Activated naive CD4-positive, alpha-beta T cell treated with anti-CD3 and anti-CD28 coated beads for 36 hours (primary cell): ENCODE measurements at regions not wholly inside any gene's neighbourhood (a gene's known extent, or its start where the extent isn't known, plus 50 kb on each side); places are given as distances from the start of the nearest gene placed in this dataset.

Experiments
- CTCF ChIA-PET: fragments of 350-600 bp; sonication (Branson Sonifier 250); formaldehyde crosslinking; loops from one replicate; lab custom pipeline; 2021; ENCODE audit warnings: antibody characterized with exemption; lab: Charles Lee
- DNase-seq: peaks from one replicate; pipeline ENCODE4 v3.0.0-alpha.2; 2020
- H3K27ac Mint-ChIP-seq: one replicate; pipeline ENCODE4 v1.8.0; 2021; ENCODE audit warnings: mild to moderate bottlenecking, mixed read lengths
- H3K27me3 Mint-ChIP-seq: one replicate; pipeline ENCODE4 v1.8.0; 2021; ENCODE audit warnings: low read depth, mixed read lengths
- H3K36me3 Mint-ChIP-seq: one replicate; pipeline ENCODE4 v1.8.0; 2021; ENCODE audit warnings: low read depth, mixed read lengths
- H3K4me1 Mint-ChIP-seq: one replicate; pipeline ENCODE4 v1.8.0; 2021; ENCODE audit warnings: low read depth, mixed read lengths
- H3K4me3 Mint-ChIP-seq: one replicate; pipeline ENCODE4 v1.8.0; 2021; ENCODE audit warnings: mild to moderate bottlenecking, moderate library complexity, mixed read lengths
- H3K9me3 Mint-ChIP-seq: one replicate; pipeline ENCODE4 v1.8.0; 2021; ENCODE audit warnings: mixed read lengths
- intact Hi-C: fragments of 100-400 bp; cut with micrococcal nuclease; formaldehyde crosslinking; loops from one replicate; pipeline ENCODE4 v1.15.1; 2023

GRCh38 chr3:110956081-110956480 lies 115.5 kb upstream of the NECTIN3 start:
- CTCF ChIA-PET = interaction anchor here (0.6 to 1.8 kb wide), 2 partner anchors 43 to 75 kb away, joined by 3 to 5 read pairs; no protein-coding TSS in a partner anchor
- intact Hi-C loops = no loop called here
- H3K4me1 Mint-ChIP-seq = no peaks in the 10 kb centered on the region

GRCh38 chr3:110957247-110958025 lies 114.2 kb upstream of the NECTIN3 start:
- no peak overlapping the region for H3K27ac Mint-ChIP-seq
- H3K9me3 Mint-ChIP-seq = peaks cover 2% of the 10 kb centered on the region
- no peaks in the 10 kb centered on the region for H3K36me3 Mint-ChIP-seq
- no peak for DNase-seq
- intact Hi-C loops = no loop called here
- H3K4me1 Mint-ChIP-seq = no peaks in the 10 kb centered on the region
- H3K4me3 Mint-ChIP-seq = no peak overlapping the region
- CTCF ChIA-PET = interaction anchor here (1.8 kb wide), 1 partner anchor 76 kb away, joined by 5 read pairs; no protein-coding TSS in a partner anchor
- peaks cover 2% of the 10 kb centered on the region for H3K27me3 Mint-ChIP-seq

More at GRCh38 chr3:110956081-110956480, 115.5 kb upstream of the NECTIN3 start:
- Mint-ChIP-seq H3K36me3 (no peaks in the 10 kb centered on the region), H3K27ac (no peak overlapping the region), H3K4me3 (no peak overlapping the region), H3K27me3 (peaks cover 2% of the 10 kb centered on the region), H3K9me3 (no peaks in the 10 kb centered on the region)
- no peak for DNase-seq

- CTCF ChIA-PET = no interaction called here
- H3K4me3 Mint-ChIP-seq = no peak overlapping the region
- no peak overlapping the region for H3K27ac Mint-ChIP-seq
- H3K4me1 Mint-ChIP-seq = no peaks in the 10 kb centered on the region
- no peaks in the 10 kb centered on the region for H3K36me3 Mint-ChIP-seq
- intact Hi-C loops = no loop called here
- peaks cover 4% of the 10 kb centered on the region for H3K9me3 Mint-ChIP-seq
- peaks cover 2% of the 10 kb centered on the region for H3K27me3 Mint-ChIP-seq
- DNase-seq = no peak
Observed at GRCh38 chr3:110958313-110959147, 113.1 kb upstream of the NECTIN3 start.

GRCh38 chr3:110965976-110966375 lies 105.6 kb upstream of the NECTIN3 start:
- no peak overlapping the region for H3K4me3 Mint-ChIP-seq
- no peak overlapping the region for H3K27ac Mint-ChIP-seq
- H3K9me3 Mint-ChIP-seq = peaks cover 6% of the 10 kb centered on the region
- no peaks in the 10 kb centered on the region for H3K4me1 Mint-ChIP-seq
- no peak for DNase-seq
- CTCF ChIA-PET = no interaction called here
- H3K27me3 Mint-ChIP-seq = peaks cover 2% of the 10 kb centered on the region
- no peaks in the 10 kb centered on the region for H3K36me3 Mint-ChIP-seq
- intact Hi-C loops = no loop called here

GRCh38 chr3:110966966-110967663 lies 104.5 kb upstream of the NECTIN3 start:
- Mint-ChIP-seq H3K4me1 (no peaks in the 10 kb centered on the region), H3K9me3 (peaks cover 6% of the 10 kb centered on the region), H3K4me3 (no peak overlapping the region), H3K36me3 (no peaks in the 10 kb centered on the region), H3K27me3 (peaks cover 2% of the 10 kb centered on the region), H3K27ac (no peak overlapping the region)
- intact Hi-C loops = no loop called here
- CTCF ChIA-PET = interaction anchor here (0.6 to 1.2 kb wide), 2 partner anchors 13 to 49 kb away, joined by 3 read pairs; no protein-coding TSS in a partner anchor
- DNase-seq = no peak

- Mint-ChIP-seq H3K36me3 (no peaks in the 10 kb centered on the region), H3K4me3 (no peak overlapping the region), H3K4me1 (no peaks in the 10 kb centered on the region), H3K27me3 (peaks cover 2% of the 10 kb centered on the region), H3K27ac (no peak overlapping the region), H3K9me3 (peaks cover 3% of the 10 kb centered on the region)
- intact Hi-C loops = no loop called here
- CTCF ChIA-PET = interaction anchor here (0.6 to 1.2 kb wide), 2 partner anchors 48 to 572 kb away, joined by 3 read pairs; no protein-coding TSS in a partner anchor
- DNase-seq = no peak
Observed at GRCh38 chr3:110968076-110968475, 103.5 kb upstream of the NECTIN3 start.

- H3K27me3 Mint-ChIP-seq = peaks cover 2% of the 10 kb centered on the region
- H3K27ac Mint-ChIP-seq = no peak overlapping the region
- H3K4me3 Mint-ChIP-seq = no peak overlapping the region
- intact Hi-C loops = no loop called here
- H3K4me1 Mint-ChIP-seq = no peaks in the 10 kb centered on the region
- no peak for DNase-seq
- H3K9me3 Mint-ChIP-seq = no peaks in the 10 kb centered on the region
- H3K36me3 Mint-ChIP-seq = no peaks in the 10 kb centered on the region
- CTCF ChIA-PET = no interaction called here
Observed at GRCh38 chr3:110969229-110970211, 102.1 kb upstream of the NECTIN3 start.

- intact Hi-C loops = no loop called here
- DNase-seq = no peak
- H3K27me3 Mint-ChIP-seq = peaks cover 2% of the 10 kb centered on the region
- H3K4me3 Mint-ChIP-seq = no peak overlapping the region
- H3K9me3 Mint-ChIP-seq = no peaks in the 10 kb centered on the region
- H3K4me1 Mint-ChIP-seq = no peaks in the 10 kb centered on the region
- H3K36me3 Mint-ChIP-seq = no peaks in the 10 kb centered on the region
- CTCF ChIA-PET = no interaction called here
- no peak overlapping the region for H3K27ac Mint-ChIP-seq
Observed at GRCh38 chr3:110971010-110971601, 100.5 kb upstream of the NECTIN3 start.

- no peaks in the 10 kb centered on the region for H3K27me3 Mint-ChIP-seq
- CTCF ChIA-PET = no interaction called here
- no peak overlapping the region for H3K27ac Mint-ChIP-seq
- no peaks in the 10 kb centered on the region for H3K36me3 Mint-ChIP-seq
- no peaks in the 10 kb centered on the region for H3K9me3 Mint-ChIP-seq
- H3K4me1 Mint-ChIP-seq = no peaks in the 10 kb centered on the region
- intact Hi-C loops = no loop called here
- DNase-seq = no peak
- no peak overlapping the region for H3K4me3 Mint-ChIP-seq
Observed at GRCh38 chr3:110973263-110973895, 98.2 kb upstream of the NECTIN3 start.

GRCh38 chr3:110974902-110975301 lies 96.7 kb upstream of the NECTIN3 start:
- intact Hi-C loops = no loop called here
- H3K27ac Mint-ChIP-seq = no peak overlapping the region
- H3K36me3 Mint-ChIP-seq = no peaks in the 10 kb centered on the region
- no peaks in the 10 kb centered on the region for H3K4me1 Mint-ChIP-seq
- no peaks in the 10 kb centered on the region for H3K27me3 Mint-ChIP-seq
- CTCF ChIA-PET = no interaction called here
- H3K4me3 Mint-ChIP-seq = no peak overlapping the region
- no peak for DNase-seq
- no peaks in the 10 kb centered on the region for H3K9me3 Mint-ChIP-seq
